Mucosa of rectum (tissue), 2 donors: ENCODE measurements at regions not wholly inside any gene's neighbourhood (a gene's known extent, or its start where the extent isn't known, plus 50 kb on each side); places are given as distances from the start of the nearest gene placed in this dataset.

Source experiments
- H3K27ac ChIP-seq, 2 donors: one replicate each; pipeline ENCODE4 v1.7.0; 2013; ENCODE audit warnings: inconsistent platforms in 2 of 2, low read depth in 2 of 2, low read length in 2 of 2
- H3K27me3 ChIP-seq, 2 donors: one replicate each; pipeline ENCODE4 v1.7.0; 2013; ENCODE audit warnings: low read length in 2 of 2; ENCODE audit not compliant: control insufficient read depth in 2 of 2, insufficient read depth in 2 of 2
- H3K36me3 ChIP-seq, 2 donors: one replicate each; pipeline ENCODE4 v1.7.0; 2013; ENCODE audit warnings: low read length in 2 of 2; ENCODE audit not compliant: control insufficient read depth in 2 of 2, insufficient read depth in 2 of 2
- H3K4me1 ChIP-seq, 2 donors: one replicate each; pipeline ENCODE4 v1.7.0; 2013; ENCODE audit warnings: low read length in 2 of 2, mild to moderate bottlenecking in 1 of 2; ENCODE audit not compliant: control insufficient read depth in 2 of 2, insufficient read depth in 2 of 2
- H3K4me3 ChIP-seq, 2 donors: one replicate each; pipeline ENCODE4 v1.7.0; 2013; ENCODE audit warnings: low read length in 2 of 2
- H3K9ac ChIP-seq, 2 donors: one replicate each; pipeline ENCODE4 v1.7.0; 2013; ENCODE audit warnings: low read length in 2 of 2, low read depth in 1 of 2, mild to moderate bottlenecking in 1 of 2
- H3K9me3 ChIP-seq, 2 donors: one replicate each; pipeline ENCODE4 v1.7.0; 2013; ENCODE audit warnings: low read length in 2 of 2; ENCODE audit not compliant: control insufficient read depth in 2 of 2
- donor health status: healthy.
- donor health status: Normal muscosa, but diverticular disease.

GRCh38 chr5:159763562-159763961 lies 152.7 kb upstream of the ADRA1B start:
- no peaks in the 10 kb centered on the region for H3K9me3 ChIP-seq
- no peaks in the 10 kb centered on the region for H3K27me3 ChIP-seq
- no peaks in the 10 kb centered on the region for H3K36me3 ChIP-seq
- H3K4me3 ChIP-seq = no peak overlapping the region
- no peak overlapping the region for H3K9ac ChIP-seq
- no peak overlapping the region for H3K27ac ChIP-seq
- H3K4me1 ChIP-seq = no peaks in the 10 kb centered on the region

GRCh38 chr5:159764283-159765134 lies 151.8 kb upstream of the ADRA1B start:
- Histone ChIP-seq H3K27me3 (no peaks in the 10 kb centered on the region), H3K4me1 (no peaks in the 10 kb centered on the region), H3K9me3 (no peaks in the 10 kb centered on the region), H3K27ac (no peak overlapping the region), H3K9ac (no peak overlapping the region), H3K36me3 (no peaks in the 10 kb centered on the region), H3K4me3 (no peak overlapping the region)

- Histone ChIP-seq H3K36me3 (no peaks in the 10 kb centered on the region), H3K4me3 (no peak overlapping the region), H3K4me1 (no peaks in the 10 kb centered on the region), H3K9ac (no peak overlapping the region), H3K27me3 (no peaks in the 10 kb centered on the region), H3K9me3 (no peaks in the 10 kb centered on the region), H3K27ac (no peak overlapping the region)
Observed at GRCh38 chr5:159765135-159765433, 151.2 kb upstream of the ADRA1B start.

- Histone ChIP-seq H3K27me3 (no peaks in the 10 kb centered on the region), H3K4me1 (no peaks in the 10 kb centered on the region), H3K9ac (no peak overlapping the region), H3K9me3 (no peaks in the 10 kb centered on the region), H3K27ac (no peak overlapping the region), H3K4me3 (no peak overlapping the region), H3K36me3 (no peaks in the 10 kb centered on the region)
Observed at GRCh38 chr5:159765760-159766517, 150.3 kb upstream of the ADRA1B start.

- H3K36me3 ChIP-seq = no peaks in the 10 kb centered on the region
- H3K27ac ChIP-seq = no peak overlapping the region
Observed at GRCh38 chr5:159768243-159768642, 148.0 kb upstream of the ADRA1B start.

GRCh38 chr5:159772698-159773061 lies 143.6 kb upstream of the ADRA1B start:
- no peaks in the 10 kb centered on the region for H3K9me3 ChIP-seq
- no peak overlapping the region for H3K27ac ChIP-seq
- H3K36me3 ChIP-seq = no peaks in the 10 kb centered on the region
- no peaks in the 10 kb centered on the region for H3K4me1 ChIP-seq
- H3K4me3 ChIP-seq = no peak overlapping the region
- H3K27me3 ChIP-seq = peaks cover 0 to 8% of the 10 kb centered on the region in 2 donors
- H3K9ac ChIP-seq = peak overlapping the region in 1 of 2 donors; percentile 13

More at GRCh38 chr5:159768243-159768642, 148.0 kb upstream of the ADRA1B start:
- H3K4me1 ChIP-seq = no peaks in the 10 kb centered on the region
- H3K9ac ChIP-seq = no peak overlapping the region
- H3K27me3 ChIP-seq = peaks cover 0 to 3% of the 10 kb centered on the region in 2 donors
- no peak overlapping the region for H3K4me3 ChIP-seq
- H3K9me3 ChIP-seq = no peaks in the 10 kb centered on the region

GRCh38 chr5:159773062-159773924 lies 143.0 kb upstream of the ADRA1B start:
- Histone ChIP-seq H3K4me3 (peak overlapping the region in 1 of 2 donors; percentile 48), H3K9me3 (no peaks in the 10 kb centered on the region), H3K9ac (peak overlapping the region in 1 of 2 donors; percentile 36), H3K36me3 (no peaks in the 10 kb centered on the region), H3K27ac (no peak overlapping the region), H3K27me3 (peaks cover 0 to 8% of the 10 kb centered on the region in 2 donors), H3K4me1 (no peaks in the 10 kb centered on the region)

GRCh38 chr5:159774476-159775031 lies 141.7 kb upstream of the ADRA1B start:
- H3K27ac ChIP-seq = no peak overlapping the region
- no peak overlapping the region for H3K9ac ChIP-seq

GRCh38 chr5:159775890-159776289 lies 140.4 kb upstream of the ADRA1B start:
- H3K4me3 ChIP-seq = no peak overlapping the region
- H3K27me3 ChIP-seq = peaks cover 0 to 8% of the 10 kb centered on the region in 2 donors
- H3K9ac ChIP-seq = no peak overlapping the region
- H3K4me1 ChIP-seq = no peaks in the 10 kb centered on the region
- H3K36me3 ChIP-seq = no peaks in the 10 kb centered on the region
- H3K9me3 ChIP-seq = no peaks in the 10 kb centered on the region
- no peak overlapping the region for H3K27ac ChIP-seq

More at GRCh38 chr5:159774476-159775031, 141.7 kb upstream of the ADRA1B start:
- Histone ChIP-seq H3K4me1 (no peaks in the 10 kb centered on the region), H3K4me3 (no peak overlapping the region), H3K9me3 (no peaks in the 10 kb centered on the region), H3K27me3 (peaks cover 0 to 8% of the 10 kb centered on the region in 2 donors), H3K36me3 (no peaks in the 10 kb centered on the region)
